Spleen (tissue), 7 donors: ENCODE measurements at regions not wholly inside any gene's neighbourhood (a gene's known extent, or its start where the extent isn't known, plus 50 kb on each side); places are given as distances from the start of the nearest gene placed in this dataset.

Experiments used
- POLR2AphosphoS5 ChIP-seq, 3 donors: sonication (generic); formaldehyde crosslinking; IDR thresholded peaks; one replicate each; pipeline ENCODE4 v1.5.1; 2017; ENCODE audit warnings: antibody characterized with exemption in 3 of 3
- TF ChIP-seq, protein P1 (sequence below), 11 experiments: fragments of 200-600 bp in 7 of 11; fragments of 450-650 bp in 4 of 11; sonication (generic) in 4 of 11; IDR thresholded peaks in 8 of 11; conservative IDR thresholded peaks in 3 of 11; 1 replicate in 7 of 11; 2 replicates in 4 of 11; pipeline versions ENCODE4 v1.4.0 to v1.8.0; 2016 to 2021; ENCODE audit warnings: antibody characterized with exemption in 11 of 11, inconsistent platforms in 4 of 11, mild to moderate bottlenecking in 1 of 11
- donor health status: DM: no; HTN: no; CAD: no; lungs with moderate emphysema.
- donor health status: DM: no; HTN: no; CAD: no.
- donor health status: DM: no; HTN: no; CAD: no.

DNA sequence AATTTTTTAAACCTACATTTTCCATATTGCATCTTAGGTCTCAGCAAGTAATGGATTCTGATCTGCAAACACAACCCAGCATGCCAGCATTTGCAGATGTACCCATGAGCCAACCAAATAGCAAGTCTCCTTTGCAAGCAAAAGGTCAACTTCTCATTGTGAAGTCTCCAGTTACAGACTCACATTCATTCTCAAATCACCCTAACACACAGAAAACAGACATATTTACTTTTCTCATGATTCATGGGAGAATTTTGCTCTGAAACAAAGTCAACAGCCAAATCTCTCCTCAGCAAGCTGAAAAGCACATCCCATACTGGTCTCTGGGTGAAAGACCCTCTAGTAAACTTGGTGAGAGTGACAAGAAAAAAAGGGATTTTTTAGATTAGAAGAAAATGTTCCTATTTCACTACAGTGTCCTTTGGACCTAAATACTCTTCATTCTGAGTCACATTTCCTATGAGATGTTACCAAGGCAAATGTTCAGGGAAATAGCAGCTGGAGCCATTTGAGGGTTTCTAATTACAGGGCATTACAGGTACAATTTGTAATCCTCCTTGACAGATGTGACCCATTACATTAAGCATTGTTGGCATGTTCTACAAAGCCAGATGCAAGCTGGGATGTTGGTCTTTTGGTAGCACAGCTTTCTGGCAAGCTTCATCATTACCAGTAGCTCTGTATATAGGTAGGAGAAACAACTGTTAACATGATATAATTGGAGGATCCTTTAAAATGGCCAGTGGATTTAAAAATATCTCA is 383.3 kb downstream of the SMARCA1 start:
- no peak for TF ChIP-seq POLR2AphosphoS5 (IDR thresholded peaks at IDR 0.05)
- TF ChIP-seq, protein P1, sequence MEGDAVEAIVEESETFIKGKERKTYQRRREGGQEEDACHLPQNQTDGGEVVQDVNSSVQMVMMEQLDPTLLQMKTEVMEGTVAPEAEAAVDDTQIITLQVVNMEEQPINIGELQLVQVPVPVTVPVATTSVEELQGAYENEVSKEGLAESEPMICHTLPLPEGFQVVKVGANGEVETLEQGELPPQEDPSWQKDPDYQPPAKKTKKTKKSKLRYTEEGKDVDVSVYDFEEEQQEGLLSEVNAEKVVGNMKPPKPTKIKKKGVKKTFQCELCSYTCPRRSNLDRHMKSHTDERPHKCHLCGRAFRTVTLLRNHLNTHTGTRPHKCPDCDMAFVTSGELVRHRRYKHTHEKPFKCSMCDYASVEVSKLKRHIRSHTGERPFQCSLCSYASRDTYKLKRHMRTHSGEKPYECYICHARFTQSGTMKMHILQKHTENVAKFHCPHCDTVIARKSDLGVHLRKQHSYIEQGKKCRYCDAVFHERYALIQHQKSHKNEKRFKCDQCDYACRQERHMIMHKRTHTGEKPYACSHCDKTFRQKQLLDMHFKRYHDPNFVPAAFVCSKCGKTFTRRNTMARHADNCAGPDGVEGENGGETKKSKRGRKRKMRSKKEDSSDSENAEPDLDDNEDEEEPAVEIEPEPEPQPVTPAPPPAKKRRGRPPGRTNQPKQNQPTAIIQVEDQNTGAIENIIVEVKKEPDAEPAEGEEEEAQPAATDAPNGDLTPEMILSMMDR (IDR thresholded peaks at IDR 0.05 in 8 of 11, conservative IDR thresholded peaks at IDR 0.05 in 3 of 11), result no peak
